Muscle layer of duodenum (tissue), 2 donors: ENCODE measurements at regions not wholly inside any gene's neighbourhood (a gene's known extent, or its start where the extent isn't known, plus 50 kb on each side); places are given as distances from the start of the nearest gene placed in this dataset.

Experiments
- H3K27ac ChIP-seq: one replicate; pipeline ENCODE4 v1.7.0; 2013; ENCODE audit warnings: mild to moderate bottlenecking, low read length
- H3K27me3 ChIP-seq: one replicate; pipeline ENCODE4 v1.7.0; 2013; ENCODE audit warnings: low read depth, mild to moderate bottlenecking, control low read depth, low read length
- H3K36me3 ChIP-seq, 2 donors: one replicate each; pipeline ENCODE4 v1.7.0; 2013; ENCODE audit warnings: low read length in 2 of 2, control low read depth in 1 of 2, mild to moderate bottlenecking in 1 of 2; ENCODE audit not compliant: insufficient read depth in 2 of 2, control insufficient read depth in 1 of 2
- H3K4me1 ChIP-seq, 2 donors: one replicate each; pipeline ENCODE4 v1.7.0; 2013; ENCODE audit warnings: low read length in 2 of 2, mild to moderate bottlenecking in 2 of 2, control low read depth in 1 of 2, moderate library complexity in 1 of 2; ENCODE audit not compliant: insufficient read depth in 2 of 2, control insufficient read depth in 1 of 2
- H3K4me3 ChIP-seq, 2 donors: one replicate each; pipeline ENCODE4 v1.7.0; 2013; ENCODE audit warnings: low read length in 2 of 2, low read depth in 1 of 2, mild to moderate bottlenecking in 1 of 2
- H3K9me3 ChIP-seq, 2 donors: one replicate each; pipeline ENCODE4 v1.7.0; 2013; ENCODE audit warnings: low read length in 2 of 2, control low read depth in 1 of 2, mild to moderate bottlenecking in 1 of 2; ENCODE audit not compliant: control insufficient read depth in 1 of 2
- donor health status: healthy.

DNA sequence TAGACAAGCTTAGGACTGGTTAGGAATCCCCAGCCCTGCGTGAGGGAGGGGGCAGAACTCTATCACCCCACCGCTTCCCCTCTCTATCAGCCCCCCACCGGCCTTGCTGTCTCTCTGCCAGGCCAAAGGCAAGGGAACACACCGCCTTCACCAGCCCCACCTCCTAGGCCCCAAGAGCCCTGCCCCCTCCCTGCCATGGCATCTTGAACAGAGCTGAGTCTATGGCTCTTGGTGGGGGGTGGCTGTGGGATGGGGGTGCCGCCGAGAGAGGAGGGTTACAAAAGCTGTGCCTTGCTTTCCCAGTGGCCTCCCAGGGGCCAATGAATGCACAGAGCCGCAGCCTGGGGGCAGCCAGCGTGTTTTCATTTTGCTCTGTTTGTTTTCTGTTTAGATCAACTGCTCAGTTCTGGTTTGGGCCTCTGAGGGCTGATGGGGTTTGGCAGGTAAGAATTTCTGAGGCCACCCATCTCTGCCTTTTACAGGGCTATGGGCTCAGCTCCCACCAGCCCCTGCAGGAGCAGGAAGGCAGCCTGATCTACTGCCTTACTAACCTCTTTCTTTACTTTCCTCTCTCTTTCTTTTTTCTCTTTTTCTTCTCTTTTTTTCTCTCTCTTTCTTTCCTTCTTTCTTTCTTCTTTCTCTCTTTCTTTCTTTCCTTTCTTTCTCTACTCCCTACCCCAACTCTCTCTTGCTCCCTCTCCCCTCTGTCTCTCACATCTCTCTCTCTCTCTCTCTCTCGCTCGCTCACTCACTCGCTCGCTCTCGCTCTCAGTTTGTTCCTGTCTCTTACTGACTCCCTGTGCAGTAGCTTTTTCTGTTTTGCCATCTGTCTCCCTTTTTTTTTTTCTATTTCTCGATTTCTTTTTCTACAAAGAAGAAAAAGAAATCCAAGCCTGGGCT is 128.3 kb downstream of the PJA1 start:
- no peaks in the 10 kb centered on the region for H3K4me1 ChIP-seq
- H3K36me3 ChIP-seq = no peaks in the 10 kb centered on the region
- H3K9me3 ChIP-seq = no peaks in the 10 kb centered on the region
- no peak overlapping the region for H3K27ac ChIP-seq
- H3K4me3 ChIP-seq = no peak overlapping the region
- no peaks in the 10 kb centered on the region for H3K27me3 ChIP-seq

GRCh38 chrX:69034451-69034850 is 130.8 kb downstream of the PJA1 start:
- Histone ChIP-seq H3K4me3 (no peak overlapping the region), H3K27ac (no peak overlapping the region), H3K36me3 (no peaks in the 10 kb centered on the region), H3K4me1 (no peaks in the 10 kb centered on the region), H3K9me3 (no peaks in the 10 kb centered on the region), H3K27me3 (no peaks in the 10 kb centered on the region)

DNA sequence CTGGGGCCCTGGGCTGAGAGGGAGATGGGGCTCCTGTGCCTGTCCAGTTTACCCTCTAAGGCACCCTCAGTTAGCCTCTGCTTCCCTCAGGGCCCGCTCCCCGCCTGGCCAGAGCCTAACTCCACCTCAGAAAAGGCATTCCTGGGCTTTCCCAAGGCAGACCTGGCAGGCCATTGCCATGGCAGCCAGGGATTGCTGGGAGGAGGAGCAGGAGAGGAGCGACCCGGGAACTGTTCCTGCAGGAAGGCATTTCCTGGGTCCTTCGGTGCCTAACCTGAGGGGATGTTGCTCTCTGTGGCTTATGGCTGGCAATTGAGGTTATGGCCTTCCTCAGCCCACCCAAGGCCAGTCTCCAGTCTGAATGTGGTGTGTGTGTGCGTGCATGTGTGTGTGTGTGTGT is 131.3 kb downstream of the PJA1 start:
- H3K27ac ChIP-seq = no peak overlapping the region
- H3K4me3 ChIP-seq = no peak overlapping the region
- no peaks in the 10 kb centered on the region for H3K27me3 ChIP-seq
- no peaks in the 10 kb centered on the region for H3K36me3 ChIP-seq
- H3K4me1 ChIP-seq = no peaks in the 10 kb centered on the region
- no peaks in the 10 kb centered on the region for H3K9me3 ChIP-seq

- H3K36me3 ChIP-seq = no peaks in the 10 kb centered on the region
- H3K9me3 ChIP-seq = no peaks in the 10 kb centered on the region
- no peak overlapping the region for H3K4me3 ChIP-seq
- no peak overlapping the region for H3K27ac ChIP-seq
- H3K4me1 ChIP-seq = peaks cover 0 to 5% of the 10 kb centered on the region in 2 donors
- H3K27me3 ChIP-seq = no peaks in the 10 kb centered on the region
Measured at GRCh38 chrX:69032601-69033000, 132.7 kb downstream of the PJA1 start.

DNA sequence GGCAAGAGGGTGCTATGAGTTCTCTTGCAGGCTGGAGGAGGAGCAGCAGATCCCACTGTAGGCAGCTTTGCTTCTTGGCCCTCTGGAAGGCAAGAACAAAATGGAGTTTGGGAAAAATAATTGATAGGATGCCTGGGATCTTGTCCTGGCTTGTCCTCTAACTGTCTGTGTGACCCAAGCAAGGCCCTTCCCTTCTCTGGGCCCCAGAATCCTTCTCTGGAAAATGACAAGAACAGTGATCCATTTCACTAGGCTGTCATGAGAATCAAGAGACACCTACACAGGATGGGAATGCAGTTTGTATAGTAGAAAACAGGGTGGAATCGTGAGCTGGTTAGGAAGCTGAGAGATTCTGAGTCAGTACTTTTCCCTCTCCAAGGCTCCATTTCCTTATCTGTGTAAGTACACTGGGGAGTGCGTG is 133.3 kb downstream of the PJA1 start:
- Histone ChIP-seq H3K4me1 (peaks cover 0 to 7% of the 10 kb centered on the region in 2 donors), H3K9me3 (no peaks in the 10 kb centered on the region), H3K36me3 (no peaks in the 10 kb centered on the region), H3K4me3 (no peak overlapping the region), H3K27ac (no peak overlapping the region), H3K27me3 (no peaks in the 10 kb centered on the region)

DNA sequence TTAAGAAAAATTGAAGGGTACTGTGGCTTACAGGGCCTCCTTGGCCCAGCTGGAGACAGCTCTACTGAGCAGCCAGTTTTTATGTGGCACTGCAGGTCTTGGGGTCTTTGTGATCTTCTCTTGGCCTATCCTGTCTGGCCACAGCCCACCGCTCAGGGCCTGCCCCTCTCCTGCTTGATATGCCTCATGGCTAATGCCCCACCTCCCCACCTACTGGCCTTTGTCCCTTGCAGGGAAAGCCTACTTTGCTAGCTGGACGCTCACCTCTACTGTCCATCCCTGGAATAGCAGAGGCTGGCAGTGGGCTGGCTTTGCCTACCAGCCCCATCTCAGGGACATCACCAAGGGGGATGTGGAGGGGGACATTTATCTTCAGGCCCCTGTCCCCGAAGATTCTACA is 134.1 kb downstream of the PJA1 start:
- Histone ChIP-seq H3K4me3 (no peak overlapping the region), H3K4me1 (peaks cover 0 to 7% of the 10 kb centered on the region in 2 donors), H3K27me3 (no peaks in the 10 kb centered on the region), H3K36me3 (no peaks in the 10 kb centered on the region), H3K27ac (no peak overlapping the region), H3K9me3 (no peaks in the 10 kb centered on the region)

DNA sequence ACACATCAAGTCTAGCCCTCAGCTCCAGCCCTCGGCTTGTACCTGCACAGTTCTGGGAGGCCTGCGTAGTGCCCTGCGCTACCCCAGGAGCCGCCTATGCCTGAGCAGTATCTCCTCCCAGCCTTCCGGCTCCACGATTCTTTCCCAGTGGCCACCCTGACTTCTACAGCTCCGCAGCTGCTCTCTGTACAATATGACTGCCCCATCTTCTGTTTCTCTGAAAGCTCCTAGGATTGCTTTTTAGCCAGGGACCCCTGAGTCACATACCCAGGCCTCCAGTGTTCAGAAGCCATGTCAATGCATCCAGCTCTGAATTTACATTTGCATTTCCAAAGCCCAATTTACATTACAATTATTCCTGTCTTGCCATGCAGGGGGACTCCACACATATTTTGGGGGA is 135.5 kb downstream of the PJA1 start:
- Histone ChIP-seq H3K36me3 (no peaks in the 10 kb centered on the region), H3K4me1 (peaks cover 0 to 12% of the 10 kb centered on the region in 2 donors), H3K9me3 (no peaks in the 10 kb centered on the region), H3K27me3 (no peaks in the 10 kb centered on the region), H3K4me3 (no peak overlapping the region), H3K27ac (no peak overlapping the region)

- H3K36me3 ChIP-seq = no peaks in the 10 kb centered on the region
- no peaks in the 10 kb centered on the region for H3K9me3 ChIP-seq
- H3K27me3 ChIP-seq = no peaks in the 10 kb centered on the region
- peaks cover 0 to 17% of the 10 kb centered on the region in 2 donors for H3K4me1 ChIP-seq
- H3K4me3 ChIP-seq = no peak overlapping the region
- no peak overlapping the region for H3K27ac ChIP-seq
Measured at GRCh38 chrX:69028761-69029120, 136.5 kb downstream of the PJA1 start.

DNA sequence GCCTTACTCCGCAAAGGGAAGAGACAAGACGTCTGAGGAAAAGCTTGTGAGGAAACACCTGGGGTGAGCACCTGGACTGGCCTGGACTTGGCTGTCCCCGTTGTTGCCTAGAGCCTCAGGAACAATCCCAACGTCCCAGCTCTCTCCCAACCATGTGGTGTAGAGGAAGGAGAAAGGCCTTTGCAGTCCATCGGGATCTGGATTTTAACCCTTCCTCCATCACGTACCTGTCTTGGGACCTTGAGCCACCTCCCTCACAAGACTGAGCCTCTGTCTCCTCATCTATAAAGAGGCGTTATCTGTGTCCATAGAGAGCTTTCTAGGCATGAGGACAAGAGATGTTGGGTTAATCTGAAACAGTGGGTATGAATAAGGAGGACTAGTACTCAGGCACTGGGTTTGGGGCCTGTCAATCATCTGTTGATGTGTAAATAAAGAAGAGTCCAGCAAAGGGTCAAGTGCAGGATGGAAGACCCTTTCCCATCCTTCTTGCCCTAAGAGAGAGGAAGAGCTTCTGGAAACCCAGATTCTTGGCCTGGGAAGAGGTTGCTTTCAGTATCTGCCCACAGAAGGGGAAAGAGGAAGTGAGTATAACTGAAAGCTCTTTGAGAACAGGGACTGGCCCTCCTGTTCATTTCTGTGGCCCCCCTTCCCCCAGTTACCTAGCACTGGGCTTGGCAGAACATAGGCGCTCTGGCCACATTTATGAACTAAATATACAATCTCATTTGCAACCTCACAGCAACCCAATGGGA is 137.1 kb downstream of the PJA1 start:
- peaks cover 0 to 17% of the 10 kb centered on the region in 2 donors for H3K4me1 ChIP-seq
- no peaks in the 10 kb centered on the region for H3K36me3 ChIP-seq
- no peak overlapping the region for H3K27ac ChIP-seq
- no peaks in the 10 kb centered on the region for H3K27me3 ChIP-seq
- H3K4me3 ChIP-seq = no peak overlapping the region
- H3K9me3 ChIP-seq = no peaks in the 10 kb centered on the region

DNA sequence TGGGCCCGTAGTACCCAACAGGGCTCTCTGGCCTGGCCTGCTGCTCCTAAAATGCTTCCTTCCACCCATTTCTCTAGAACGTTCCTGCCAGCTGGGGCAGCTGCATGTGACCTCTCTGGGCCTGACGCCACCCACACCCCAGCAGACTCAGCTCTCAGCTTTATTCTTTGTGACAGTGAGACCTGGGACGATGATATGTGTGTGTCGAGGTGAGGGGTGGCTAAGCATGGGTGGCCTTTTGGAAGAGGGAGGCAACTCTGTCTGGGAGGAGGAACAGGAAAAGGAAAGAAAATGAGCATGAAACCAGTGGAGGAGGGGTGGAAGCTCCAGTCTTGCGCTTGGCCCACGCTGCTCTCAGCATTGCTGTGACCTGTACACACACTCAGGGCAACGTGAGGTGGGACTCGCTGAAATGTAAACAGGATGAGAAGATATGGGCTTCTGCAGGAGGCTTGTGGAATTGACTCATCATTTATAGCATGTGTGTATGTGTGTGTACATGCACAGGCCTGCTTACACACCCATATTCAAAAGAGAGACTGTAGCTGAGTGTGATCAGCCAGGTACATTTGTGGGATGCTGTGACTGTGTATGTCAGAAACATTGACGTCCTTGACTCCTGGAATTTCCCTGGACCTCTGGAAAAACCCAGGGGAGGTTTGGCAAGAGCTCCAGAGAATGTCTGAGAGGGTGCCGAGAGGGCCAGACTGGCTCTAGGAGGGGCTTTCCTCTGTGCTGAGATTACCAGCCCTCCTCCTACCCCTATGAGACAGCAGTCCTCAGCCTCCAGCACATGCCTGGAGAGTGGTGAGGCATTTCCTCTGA is 137.9 kb downstream of the PJA1 start:
- H3K36me3 ChIP-seq = no peaks in the 10 kb centered on the region
- no peak overlapping the region for H3K4me3 ChIP-seq
- H3K27me3 ChIP-seq = no peaks in the 10 kb centered on the region
- H3K9me3 ChIP-seq = no peaks in the 10 kb centered on the region
- peaks cover 0 to 17% of the 10 kb centered on the region in 2 donors for H3K4me1 ChIP-seq
- H3K27ac ChIP-seq = no peak overlapping the region

DNA sequence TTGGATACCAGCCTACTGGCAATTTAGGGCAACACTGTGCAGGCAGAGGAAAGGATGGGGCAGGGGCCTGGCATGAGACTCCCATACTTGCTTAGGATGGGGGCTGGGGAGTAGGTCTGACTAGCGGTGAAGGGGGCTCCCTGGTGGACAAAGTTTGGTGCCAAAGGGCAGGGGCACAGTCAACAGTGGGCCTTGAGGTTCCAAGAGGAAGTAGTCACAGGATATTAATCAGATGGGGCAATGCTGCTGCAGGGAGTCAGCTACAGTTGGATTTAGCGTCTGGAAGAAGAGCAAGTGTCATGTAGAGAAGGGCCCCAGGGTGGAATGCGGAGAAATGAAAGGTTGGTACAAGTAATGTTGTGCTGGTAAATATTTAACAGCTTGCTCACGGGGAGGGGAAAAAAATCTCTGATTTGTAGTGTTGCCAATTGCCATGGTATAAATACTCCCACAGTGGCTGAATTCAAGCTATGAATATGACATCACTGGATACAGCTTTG is 139.4 kb downstream of the PJA1 start:
- Histone ChIP-seq H3K4me1 (peaks cover 0 to 17% of the 10 kb centered on the region in 2 donors), H3K27ac (no peak overlapping the region)

More for the DNA sequence above, 139.4 kb downstream of the PJA1 start:
- Histone ChIP-seq H3K36me3 (no peaks in the 10 kb centered on the region), H3K9me3 (no peaks in the 10 kb centered on the region), H3K27me3 (no peaks in the 10 kb centered on the region), H3K4me3 (no peak overlapping the region)
